ENCODE measurements at regions not wholly inside any gene's neighbourhood (a gene's known extent, or its start where the extent isn't known, plus 50 kb on each side); places are given as distances from the start of the nearest gene placed in this dataset.
A peak's percentile ranks its signal among the peaks of the same experiment; 100 is the strongest.

DNA sequence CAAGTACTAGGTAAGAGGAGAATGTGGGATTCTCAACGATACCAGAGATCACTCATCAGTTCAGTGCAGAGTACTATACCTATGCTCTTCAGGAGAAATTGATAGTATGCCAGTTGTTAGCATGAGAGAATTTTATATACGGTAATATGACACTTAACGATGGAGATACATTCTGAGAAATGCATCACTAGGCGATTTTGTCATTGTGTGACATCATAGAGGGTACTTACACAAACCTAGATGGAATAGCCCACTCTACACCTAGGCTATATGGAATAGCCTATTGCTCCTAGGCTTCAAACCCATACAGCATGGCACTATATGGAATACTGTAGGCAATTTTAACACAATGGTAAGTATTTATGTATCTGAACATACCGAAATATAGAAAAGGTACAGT, 140.2 kb downstream of the SLIT2 start:
- TF ChIP-seq, protein P1, sequence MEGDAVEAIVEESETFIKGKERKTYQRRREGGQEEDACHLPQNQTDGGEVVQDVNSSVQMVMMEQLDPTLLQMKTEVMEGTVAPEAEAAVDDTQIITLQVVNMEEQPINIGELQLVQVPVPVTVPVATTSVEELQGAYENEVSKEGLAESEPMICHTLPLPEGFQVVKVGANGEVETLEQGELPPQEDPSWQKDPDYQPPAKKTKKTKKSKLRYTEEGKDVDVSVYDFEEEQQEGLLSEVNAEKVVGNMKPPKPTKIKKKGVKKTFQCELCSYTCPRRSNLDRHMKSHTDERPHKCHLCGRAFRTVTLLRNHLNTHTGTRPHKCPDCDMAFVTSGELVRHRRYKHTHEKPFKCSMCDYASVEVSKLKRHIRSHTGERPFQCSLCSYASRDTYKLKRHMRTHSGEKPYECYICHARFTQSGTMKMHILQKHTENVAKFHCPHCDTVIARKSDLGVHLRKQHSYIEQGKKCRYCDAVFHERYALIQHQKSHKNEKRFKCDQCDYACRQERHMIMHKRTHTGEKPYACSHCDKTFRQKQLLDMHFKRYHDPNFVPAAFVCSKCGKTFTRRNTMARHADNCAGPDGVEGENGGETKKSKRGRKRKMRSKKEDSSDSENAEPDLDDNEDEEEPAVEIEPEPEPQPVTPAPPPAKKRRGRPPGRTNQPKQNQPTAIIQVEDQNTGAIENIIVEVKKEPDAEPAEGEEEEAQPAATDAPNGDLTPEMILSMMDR (IDR thresholded peaks at IDR 0.05) = no peak
- no peaks in the 10 kb centered on the region for H3K36me3 ChIP-seq
- DNase-seq (ENCODE audit: low spot score) (no peak), ATAC-seq (ENCODE audit: insufficient number of reproducible peaks, low FRiP score, low read depth) (no peak)
- no peak overlapping the region for H3K4me3 ChIP-seq
- no peaks in the 10 kb centered on the region for H3K27me3 ChIP-seq (replicated peaks; ENCODE audit: insufficient read depth)
- H3K4me1 ChIP-seq (ENCODE audit: control insufficient read depth in 1 of 2, low read depth in 2 of 2) = peaks cover 0 to 11% of the 10 kb centered on the region in 2 donors
- H3K27ac ChIP-seq = no peak overlapping the region
- no peaks in the 10 kb centered on the region for H3K9me3 ChIP-seq

DNA sequence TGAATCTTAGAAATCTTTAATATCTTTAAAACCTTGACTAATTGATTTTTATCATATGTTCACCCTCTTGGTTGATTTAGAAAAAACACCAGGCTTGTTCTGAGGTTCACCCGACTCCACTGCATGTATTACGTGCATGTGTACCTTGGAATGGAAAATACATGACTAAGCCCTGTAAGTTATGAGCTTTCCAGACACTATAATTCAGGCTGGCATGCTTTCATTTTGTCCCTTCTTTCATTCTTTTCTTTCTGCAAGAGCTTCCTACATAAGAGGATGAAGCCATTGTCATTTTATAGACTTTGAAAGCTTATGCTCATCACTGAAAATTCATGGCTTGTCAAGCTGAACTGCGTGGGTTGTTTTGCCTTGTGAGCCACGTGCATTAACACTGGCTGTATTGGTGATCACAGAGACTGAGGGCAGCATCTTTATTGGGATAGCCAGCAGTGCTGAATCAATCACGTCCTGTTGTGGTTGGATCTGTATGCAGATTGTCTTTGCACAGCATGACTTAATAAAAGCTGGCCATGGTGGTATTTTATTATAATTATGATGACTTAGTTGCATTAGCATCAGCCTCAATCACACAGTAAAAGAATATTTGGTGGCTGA, 141.9 kb downstream of the SLIT2 start:
- Histone ChIP-seq H3K4me1 (ENCODE audit: control insufficient read depth in 1 of 2, low read depth in 2 of 2) (peaks cover 0 to 11% of the 10 kb centered on the region in 2 donors), H3K9me3 (no peaks in the 10 kb centered on the region), H3K27me3 (replicated peaks; ENCODE audit: insufficient read depth) (no peaks in the 10 kb centered on the region), H3K36me3 (no peaks in the 10 kb centered on the region), H3K4me3 (peak overlapping the region; percentile 10), H3K27ac (no peak overlapping the region)
- DNase-seq (ENCODE audit: low spot score) (no peak), ATAC-seq (ENCODE audit: insufficient number of reproducible peaks, low FRiP score, low read depth) (no peak)
- TF ChIP-seq, protein P1 (IDR thresholded peaks at IDR 0.05) = no peak

DNA sequence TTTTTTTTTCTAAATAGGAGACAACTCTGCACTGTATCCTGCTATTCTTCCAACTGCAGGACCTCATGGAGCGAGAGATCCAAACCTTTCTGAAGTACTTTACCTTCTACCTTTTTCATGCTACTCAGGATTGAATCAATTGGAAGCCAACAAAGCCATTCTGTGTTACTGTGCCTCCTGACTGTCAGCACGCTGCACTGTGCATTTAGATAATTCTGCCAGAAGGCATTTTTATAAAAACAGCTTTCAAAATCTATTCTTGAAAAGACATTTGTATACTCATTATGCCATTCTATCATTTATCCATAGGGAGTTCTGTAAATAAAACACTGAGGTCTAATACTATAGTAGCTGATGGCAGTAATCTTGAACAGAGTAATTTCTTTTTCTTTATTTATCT, 142.8 kb downstream of the SLIT2 start:
- ATAC-seq (ENCODE audit: insufficient number of reproducible peaks, low FRiP score, low read depth) (no peak), DNase-seq (ENCODE audit: low spot score) (no peak)
- Histone ChIP-seq H3K36me3 (no peaks in the 10 kb centered on the region), H3K4me3 (no peak overlapping the region), H3K9me3 (no peaks in the 10 kb centered on the region), H3K27ac (no peak overlapping the region), H3K27me3 (replicated peaks; ENCODE audit: insufficient read depth) (no peaks in the 10 kb centered on the region), H3K4me1 (ENCODE audit: control insufficient read depth in 1 of 2, low read depth in 2 of 2) (peaks cover 0 to 11% of the 10 kb centered on the region in 2 donors)
- TF ChIP-seq, protein P1 (IDR thresholded peaks at IDR 0.05) = no peak

DNA sequence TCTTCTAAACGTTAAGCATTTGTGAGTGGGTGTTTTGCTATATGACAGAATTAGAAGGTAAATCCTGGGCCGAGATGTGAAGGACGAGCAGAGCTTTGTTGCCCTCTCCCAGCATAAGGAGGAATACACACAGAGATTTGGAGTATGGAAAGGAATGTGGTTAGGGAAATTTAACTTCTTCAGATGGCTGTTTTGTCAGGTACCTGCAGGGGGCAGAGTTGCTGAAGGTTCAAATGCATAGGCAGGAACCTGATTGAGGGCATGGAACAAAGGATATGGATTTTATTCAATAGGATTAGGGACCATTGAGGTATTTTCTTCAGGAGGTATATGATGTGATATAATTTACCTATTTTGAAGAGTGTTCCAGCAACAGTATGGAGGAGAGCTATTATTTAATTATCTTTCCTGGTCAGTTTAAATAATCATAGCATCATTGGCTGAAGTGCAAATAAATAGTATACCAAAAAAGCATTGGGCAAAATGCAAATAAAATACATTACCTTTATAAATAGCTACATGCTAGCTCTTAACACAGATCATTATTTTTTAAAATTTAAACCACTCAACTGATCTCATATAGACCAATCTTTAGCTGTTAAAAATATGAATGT, 143.6 kb downstream of the SLIT2 start:
- H3K9me3 ChIP-seq = no peaks in the 10 kb centered on the region
- no peak for ATAC-seq (ENCODE audit: insufficient number of reproducible peaks, low FRiP score, low read depth)
- no peaks in the 10 kb centered on the region for H3K27me3 ChIP-seq (replicated peaks; ENCODE audit: insufficient read depth)
- H3K27ac ChIP-seq = no peak overlapping the region
- no peaks in the 10 kb centered on the region for H3K36me3 ChIP-seq
- no peak overlapping the region for H3K4me3 ChIP-seq
- DNase-seq (ENCODE audit: low spot score) = no peak
- TF ChIP-seq, protein P1 (IDR thresholded peaks at IDR 0.05) = peak; percentile 18
- peaks cover 0 to 11% of the 10 kb centered on the region in 2 donors for H3K4me1 ChIP-seq (ENCODE audit: control insufficient read depth in 1 of 2, low read depth in 2 of 2)

DNA sequence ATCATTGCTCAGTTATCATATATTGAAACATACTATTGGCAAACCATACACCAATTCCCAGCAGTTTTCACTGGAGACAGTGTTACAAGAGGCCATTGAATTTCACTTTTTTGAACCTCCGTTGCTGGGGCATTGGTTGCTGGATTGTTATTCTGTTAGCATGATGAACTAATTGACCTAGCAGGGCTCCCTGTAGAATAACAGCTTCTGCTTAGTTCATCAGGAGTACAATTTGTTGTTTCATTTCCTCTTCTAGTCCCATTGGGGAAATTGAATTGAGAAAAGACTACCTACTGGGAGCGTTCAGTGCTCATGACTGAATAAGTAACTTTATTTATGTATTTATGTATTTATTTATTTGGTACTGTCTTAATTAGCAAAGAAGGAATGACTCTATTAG, 151.6 kb downstream of the SLIT2 start:
- ATAC-seq (ENCODE audit: insufficient number of reproducible peaks, low FRiP score, low read depth) (no peak), DNase-seq (ENCODE audit: low spot score) (no peak)
- Histone ChIP-seq H3K36me3 (no peaks in the 10 kb centered on the region), H3K9me3 (no peaks in the 10 kb centered on the region), H3K4me1 (ENCODE audit: control insufficient read depth in 1 of 2, low read depth in 2 of 2) (peaks cover 0 to 8% of the 10 kb centered on the region in 2 donors), H3K4me3 (no peak overlapping the region), H3K27ac (no peak overlapping the region), H3K27me3 (replicated peaks; ENCODE audit: insufficient read depth) (no peaks in the 10 kb centered on the region)
- TF ChIP-seq, protein P1 (IDR thresholded peaks at IDR 0.05) = no peak

All from thoracic aorta (tissue), 2 donors.